NCI-H2227 treated with DMSO at 0.1 percent for 48 hours (cell line): ENCODE measurements at regions not wholly inside any gene's neighbourhood (a gene's known extent, or its start where the extent isn't known, plus 50 kb on each side); places are given as distances from the start of the nearest gene placed in this dataset.
"Not testable (repeated sequence)": the region's sequence is repeated elsewhere in the genome, so short reads cannot be mapped to it uniquely, and the experiment has no call there.

Experiments
- DNase-seq: peaks from one replicate; lab custom pipeline; 2025; lab: John Stamatoyannopoulos, UW

- DNase-seq = no peak
Measured at GRCh38 chr1:60813071-60813470, 269.3 kb upstream of the NFIA start.

- peak; percentile 94 for DNase-seq
Measured at GRCh38 chr1:60809204-60809980, 273.0 kb upstream of the NFIA start.

GRCh38 chr1:60808676-60809075 is 273.7 kb upstream of the NFIA start:
- no peak for DNase-seq

DNA sequence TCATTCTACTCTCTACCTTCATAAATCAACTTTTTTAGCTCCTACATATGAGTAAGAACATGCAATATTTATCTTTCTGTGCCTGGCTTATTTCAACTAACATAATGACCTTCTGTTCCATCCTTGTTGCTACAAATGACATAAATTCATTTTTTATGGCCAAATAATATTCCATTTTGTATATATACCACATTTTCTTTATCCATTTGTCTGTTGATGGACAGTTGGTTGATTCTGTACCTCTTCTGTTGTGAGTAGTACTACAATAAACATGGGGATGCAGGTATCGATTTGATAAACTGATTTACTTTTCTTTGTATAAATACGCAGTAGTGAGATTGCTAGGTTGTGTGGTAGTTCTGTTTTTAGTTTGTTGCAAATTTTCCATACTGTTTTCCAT is 279.5 kb upstream of the NFIA start:
- no peak for DNase-seq

DNA sequence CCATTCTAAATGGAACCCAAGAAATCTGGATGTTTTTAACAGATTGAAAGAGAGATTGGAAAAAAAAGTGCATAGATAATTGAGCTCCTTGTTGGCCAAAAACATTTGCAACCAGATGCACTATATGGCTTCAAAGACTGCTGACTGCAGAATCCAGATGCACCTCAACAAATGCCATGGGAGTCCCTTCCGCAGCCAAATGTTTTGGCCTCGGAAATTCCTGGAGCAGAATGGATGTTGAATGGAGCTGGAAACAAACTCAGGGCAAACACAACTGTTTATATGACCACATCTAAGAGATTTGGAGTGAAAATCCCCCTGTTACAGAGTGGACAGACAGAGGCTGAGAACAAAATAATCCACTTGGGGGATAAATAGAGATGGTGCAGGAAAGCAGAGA is 285.0 kb upstream of the NFIA start:
- no peak for DNase-seq

- DNase-seq = no peak
Measured at GRCh38 chr1:60791226-60791625, 291.1 kb upstream of the NFIA start.

GRCh38 chr1:60773099-60773498 is 309.3 kb upstream of the NFIA start:
- DNase-seq = not testable (repeated sequence)

- DNase-seq = no peak
Measured at GRCh38 chr1:60769082-60769481, 313.3 kb upstream of the NFIA start.

GRCh38 chr1:60765204-60765603 is 317.2 kb upstream of the NFIA start:
- DNase-seq = no peak

DNA sequence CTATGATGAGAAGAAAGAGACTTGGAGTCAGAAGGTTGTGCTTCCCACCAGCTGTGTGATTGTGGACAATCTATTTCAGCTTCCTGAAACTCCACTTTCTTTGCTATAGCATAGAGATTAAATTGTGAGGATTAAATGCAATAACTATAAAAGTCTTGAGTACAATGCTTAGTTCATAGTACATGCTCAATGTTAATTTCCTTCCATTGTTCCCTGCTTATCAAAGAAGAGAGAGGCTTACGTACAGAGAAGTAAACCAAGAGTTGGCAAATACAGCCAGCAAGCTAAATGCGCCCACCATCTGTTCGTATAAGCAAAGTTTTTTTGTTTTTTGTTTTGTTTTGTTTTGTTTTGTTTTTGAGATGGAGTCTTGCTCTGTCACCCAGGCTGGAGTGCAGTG is 317.9 kb upstream of the NFIA start:
- no peak for DNase-seq

DNA sequence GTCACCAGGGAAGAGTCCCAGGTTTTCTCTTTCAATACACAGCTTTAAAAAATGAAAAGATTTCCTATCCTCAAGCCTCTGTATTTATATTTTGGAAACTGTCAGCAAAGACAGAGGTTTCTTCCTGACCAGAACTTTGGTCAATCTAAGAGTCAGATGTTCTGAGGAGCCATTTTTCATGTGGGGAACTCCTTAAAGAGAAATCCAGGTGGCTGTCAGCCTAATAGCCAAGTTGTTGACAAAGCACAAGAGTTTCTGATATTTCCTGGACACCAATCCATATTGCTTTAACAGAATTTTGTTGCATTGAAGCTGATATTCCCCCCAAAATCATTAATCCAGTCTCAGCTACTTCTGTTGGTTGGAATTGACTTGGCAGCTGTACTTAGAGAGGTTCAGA is 318.6 kb upstream of the NFIA start:
- DNase-seq = no peak

- no peak for DNase-seq
Measured at GRCh38 chr1:60762911-60763310, 319.4 kb upstream of the NFIA start.

DNA sequence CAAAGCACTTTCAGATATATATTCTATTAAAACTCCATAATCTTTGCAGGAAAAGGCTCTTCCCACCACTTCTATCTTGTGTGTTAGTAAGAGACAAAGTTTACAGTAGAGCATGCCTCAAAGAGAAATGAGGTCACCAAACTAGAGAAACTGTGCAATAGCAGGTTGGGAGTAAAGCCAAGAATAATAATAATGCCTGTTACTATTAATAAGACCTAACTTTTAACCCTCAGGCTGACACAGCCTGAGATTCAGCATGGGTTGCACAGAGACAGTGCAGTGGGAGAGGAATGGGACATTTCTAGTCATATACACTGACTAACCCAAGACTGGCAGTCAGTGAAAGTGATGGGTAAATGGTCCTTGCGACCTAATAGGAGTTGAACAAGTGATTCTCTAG is 320.2 kb upstream of the NFIA start:
- DNase-seq = no peak

- DNase-seq = no peak
Measured at GRCh38 chr1:60759291-60759690, 323.1 kb upstream of the NFIA start.

DNA sequence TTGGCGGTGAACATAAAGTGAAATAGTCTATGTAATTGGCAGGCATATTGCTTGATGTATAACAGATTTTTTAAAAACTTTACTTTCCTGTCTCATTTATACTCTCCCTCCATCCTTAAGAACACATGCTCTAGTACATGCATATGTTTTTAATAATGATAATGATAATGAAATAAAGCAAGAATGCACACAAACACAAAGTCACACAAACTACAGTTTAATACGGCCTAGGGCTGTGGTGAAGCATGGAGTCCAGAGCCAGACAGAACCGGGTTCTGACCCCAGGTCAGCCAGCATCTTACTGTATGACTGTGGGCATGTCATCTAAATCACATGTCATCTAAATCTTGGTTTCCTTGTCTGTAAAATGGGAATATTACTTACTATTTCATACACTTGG is 324.9 kb upstream of the NFIA start:
- DNase-seq = no peak

DNA sequence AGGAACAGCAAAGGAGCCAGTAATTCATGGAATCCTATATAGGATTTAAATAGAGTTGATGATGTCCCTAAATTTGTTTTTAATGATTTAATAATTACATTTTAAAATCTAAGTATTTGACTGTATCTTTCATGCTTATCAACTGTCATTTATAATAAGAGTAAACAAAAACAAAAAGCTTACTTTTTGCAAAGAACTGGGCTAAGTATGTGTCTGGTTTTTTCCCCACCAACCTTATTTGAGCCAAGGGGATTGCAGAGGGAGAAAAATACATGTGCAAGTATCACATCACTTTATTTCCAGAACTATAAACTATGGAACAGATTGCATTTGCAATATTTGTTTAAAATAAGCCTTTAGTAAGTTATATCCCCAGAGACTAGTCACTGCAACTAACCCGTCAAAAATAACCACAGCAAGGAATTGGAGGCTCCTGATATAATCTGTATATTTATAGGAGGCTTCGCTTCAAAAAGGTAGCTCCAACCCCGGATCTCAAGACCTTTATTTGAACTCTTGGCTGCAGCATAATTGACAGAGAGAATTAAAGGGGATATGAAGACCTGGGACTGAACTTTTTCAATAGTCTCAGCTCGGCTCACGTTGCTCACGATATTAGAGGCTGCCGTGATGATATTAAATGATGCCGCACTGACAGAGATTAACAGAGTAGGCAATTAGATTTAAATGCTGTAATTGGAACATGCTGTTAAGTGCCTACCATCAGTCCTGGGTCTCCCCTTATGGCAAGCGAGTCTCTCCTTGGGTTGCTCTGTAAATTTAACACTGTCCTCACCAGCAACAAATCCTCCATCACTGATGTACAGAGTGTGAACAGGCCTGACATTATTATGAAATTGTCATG is 329.1 kb upstream of the NFIA start:
- DNase-seq = peak; percentile 33

- DNase-seq = no peak
Measured at GRCh38 chr1:60751306-60751705, 331.1 kb upstream of the NFIA start.

DNA sequence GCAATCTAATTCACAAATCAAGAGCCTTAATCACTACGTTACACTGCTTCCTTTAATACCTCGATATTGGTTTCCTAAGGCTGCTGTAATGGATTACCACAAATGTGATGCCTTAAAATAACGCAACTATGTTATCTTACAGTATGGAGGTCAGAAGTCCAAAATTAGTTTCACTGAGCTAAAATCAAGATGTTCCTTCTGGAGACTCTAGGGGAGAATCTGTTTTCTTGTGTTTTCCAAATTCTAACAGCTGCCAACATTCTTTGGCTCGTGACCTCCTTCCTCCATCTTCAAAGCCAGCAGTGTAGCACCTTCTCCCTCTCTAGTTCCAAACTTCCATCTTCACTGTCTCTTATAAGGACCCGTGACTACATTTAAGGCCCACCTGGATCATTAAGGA is 335.0 kb upstream of the NFIA start:
- DNase-seq = no peak

DNA sequence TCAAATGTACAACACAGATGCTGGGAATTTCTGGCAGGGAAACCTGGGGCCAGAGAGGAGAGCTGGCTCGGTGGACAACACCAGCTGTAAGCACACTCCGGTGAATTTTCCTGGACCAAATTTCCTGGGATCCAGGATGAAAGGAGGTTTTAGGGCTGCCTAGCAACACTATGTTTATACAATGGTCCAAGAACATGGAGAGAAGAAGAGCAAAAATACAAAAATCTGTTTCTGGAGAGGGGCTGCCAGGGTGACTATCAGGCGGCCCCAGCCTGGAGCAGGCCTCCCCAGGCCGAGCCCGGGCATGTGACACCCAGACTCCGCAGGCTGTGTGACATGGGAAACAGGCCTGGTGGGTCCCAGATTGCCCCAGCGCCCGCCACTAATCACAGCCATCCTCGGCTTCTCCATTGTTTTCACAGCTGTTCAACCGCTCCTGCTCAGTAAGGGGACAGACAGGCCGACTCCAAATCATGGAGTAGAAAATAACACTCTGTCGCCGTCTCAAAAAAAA is 336.0 kb upstream of the NFIA start:
- peak; percentile 83 for DNase-seq

DNA sequence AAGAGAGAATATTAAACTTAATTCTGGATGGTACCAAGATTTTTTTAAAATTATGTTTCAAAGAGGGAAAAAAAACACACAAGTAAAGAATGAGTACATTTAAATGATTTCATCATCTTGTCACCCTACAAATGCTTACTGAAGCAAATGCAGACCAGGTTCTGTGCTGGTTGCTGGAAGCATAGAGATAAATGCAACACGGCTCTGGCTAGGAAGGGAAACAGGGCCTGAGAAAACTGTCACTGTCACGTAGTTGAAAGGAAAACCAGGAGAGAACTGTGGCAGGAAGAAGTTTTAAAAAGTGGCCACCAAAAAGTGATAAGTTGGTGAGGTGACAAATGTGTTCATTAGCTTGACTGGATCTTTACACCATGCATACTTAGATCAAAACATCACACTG is 336.9 kb upstream of the NFIA start:
- no peak for DNase-seq

DNA sequence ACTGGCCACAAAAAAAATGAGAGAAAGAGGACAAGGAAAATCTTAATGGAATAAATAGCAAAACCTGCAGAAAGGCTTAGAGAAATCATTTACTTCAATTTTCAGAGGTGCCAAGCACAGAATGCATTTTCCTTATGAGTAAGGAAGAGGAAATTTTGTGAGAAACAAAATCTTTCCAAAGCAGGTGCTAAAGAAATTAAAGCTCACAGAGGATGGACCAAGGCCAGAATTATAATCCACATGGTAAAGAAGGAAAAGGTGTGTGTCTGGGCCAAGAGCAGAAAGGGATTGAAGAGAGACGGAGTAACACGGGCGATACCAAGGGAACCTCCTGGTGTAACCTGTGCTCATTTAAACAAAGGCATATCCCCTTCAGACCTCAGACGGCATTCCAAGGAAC is 340.0 kb upstream of the NFIA start:
- no peak for DNase-seq

DNA sequence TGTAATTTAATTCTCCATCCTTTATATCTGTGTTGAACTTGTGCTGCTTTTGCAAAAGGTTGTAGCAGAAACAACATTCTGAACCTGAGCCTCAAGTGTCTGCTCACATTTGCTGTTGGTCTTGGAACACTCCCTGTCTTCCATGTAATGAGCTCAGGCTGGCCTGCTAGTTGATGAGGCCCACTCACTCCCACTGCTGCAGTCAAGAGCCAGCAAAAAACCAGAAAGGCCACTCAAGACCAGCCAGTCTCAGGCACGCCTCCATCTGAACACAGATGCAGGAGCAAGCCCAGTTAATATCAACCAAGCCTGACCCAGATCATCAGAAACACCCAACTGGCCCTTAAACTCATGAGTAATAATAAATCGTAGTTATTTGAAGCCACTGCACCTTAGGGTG is 342.2 kb upstream of the NFIA start:
- DNase-seq = no peak

DNA sequence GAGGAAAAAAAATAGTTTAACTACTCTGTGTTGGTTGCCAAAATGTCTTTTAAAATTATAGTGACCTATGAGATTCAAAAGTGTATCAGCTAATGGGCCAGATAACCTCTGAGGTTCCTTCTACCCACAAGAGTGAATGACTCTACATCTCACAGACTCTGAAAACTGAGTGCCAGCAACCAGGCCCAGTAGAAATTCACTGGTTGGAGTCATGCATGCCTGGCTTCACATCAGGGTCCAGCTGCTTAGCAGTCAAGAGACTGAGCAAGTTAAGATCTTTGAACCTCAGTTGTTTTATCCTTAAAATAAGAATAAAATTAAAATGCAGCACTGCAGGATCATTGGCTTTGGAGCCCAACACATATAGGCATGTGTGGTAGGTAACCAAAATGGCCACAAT is 342.6 kb upstream of the NFIA start:
- no peak for DNase-seq
